Left lung (tissue), 4 donors: ENCODE measurements at regions not wholly inside any gene's neighbourhood (a gene's known extent, or its start where the extent isn't known, plus 50 kb on each side); places are given as distances from the start of the nearest gene placed in this dataset.

Experiments
- ATAC-seq: fragments of 200-7000 bp; cut with Tn5 transposase; one replicate; pipeline ENCODE4 v1.9.1; 2020; ENCODE audit warnings: moderate library complexity
- DNase-seq, 4 donors: peaks; one replicate each; pipeline ENCODE4 v3.0.0-alpha.2; 2013 to 2020
- H3K27ac ChIP-seq, 2 donors: fragments of 200-600 bp; sonication (generic) in 1 of 2; one replicate each; pipeline versions ENCODE4 v1.5.0 to v1.8.0; 2020 to 2021
- H3K27me3 ChIP-seq, 2 donors: fragments of 200-600 bp; sonication (generic) in 1 of 2; one replicate each; pipeline versions ENCODE4 v1.5.0 to v1.8.0; 2020 to 2021
- H3K36me3 ChIP-seq, 2 donors: fragments of 200-600 bp; sonication (generic) in 1 of 2; one replicate each; pipeline versions ENCODE4 v1.5.0 to v1.8.0; 2020 to 2021
- H3K4me1 ChIP-seq, 2 donors: fragments of 200-600 bp; one replicate each; pipeline ENCODE4 v1.8.0; 2021
- H3K4me3 ChIP-seq, 2 donors: fragments of 200-600 bp; sonication (generic) in 1 of 2; one replicate each; pipeline versions ENCODE4 v1.5.0 to v1.8.0; 2020 to 2021; ENCODE audit warnings: mild to moderate bottlenecking in 1 of 2
- H3K9me3 ChIP-seq, 2 donors: fragments of 200-600 bp; sonication (generic) in 1 of 2; one replicate each; pipeline versions ENCODE4 v1.5.0 to v1.8.0; 2020 to 2021
- CTCF ChIP-seq, 2 donors: fragments of 200-600 bp; sonication (generic) in 1 of 2; IDR thresholded peaks; one replicate each; pipeline versions ENCODE4 v1.5.0 to v1.8.0; 2021; ENCODE audit warnings: antibody characterized with exemption in 2 of 2
- intact Hi-C, 2 donors: fragments of 100-400 bp; cut with DNase I; formaldehyde crosslinking; loops; one replicate each; pipeline versions ENCODE4 v1.11.2 to v1.14.2; 2022
- donor health status: DM: no; HTN: yes; CAD: no.
- donor health status: DM: no; HTN: no; CAD: no.

- Histone ChIP-seq H3K27me3 (no peaks in the 10 kb centered on the region), H3K4me1 (no peaks in the 10 kb centered on the region), H3K9me3 (no peaks in the 10 kb centered on the region), H3K27ac (no peak overlapping the region), H3K4me3 (no peak overlapping the region), H3K36me3 (no peaks in the 10 kb centered on the region)
- no peak for TF ChIP-seq CTCF (IDR thresholded peaks at IDR 0.05)
- ATAC-seq (no peak), DNase-seq (no peak)
- intact Hi-C loops = no loop called here
Observed at GRCh38 chr6:141451511-141452353, 681.0 kb upstream of the GJE1 start.

DNA sequence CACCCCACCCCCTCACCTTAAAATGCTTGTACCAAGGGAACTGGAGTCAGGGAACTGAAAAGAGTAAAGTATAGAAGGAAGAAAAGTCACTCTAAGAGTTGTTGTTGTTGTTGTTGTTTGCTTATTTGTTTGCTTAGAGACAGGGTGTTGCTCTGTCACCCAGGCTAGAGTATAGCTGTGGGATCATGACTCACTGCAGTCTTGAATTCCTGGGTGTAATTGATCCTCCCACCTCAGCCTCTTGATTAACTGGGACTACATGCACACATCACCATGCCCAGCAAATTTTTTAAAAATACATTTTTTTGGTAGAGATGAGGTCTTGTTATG lies 681.6 kb upstream of the GJE1 start:
- no peak for TF ChIP-seq CTCF (IDR thresholded peaks at IDR 0.05)
- no peak for ATAC-seq
- H3K36me3 ChIP-seq = no peaks in the 10 kb centered on the region
- H3K27ac ChIP-seq = no peak overlapping the region
- DNase-seq = no peak
- intact Hi-C loops = no loop called here
- H3K4me3 ChIP-seq = no peak overlapping the region
- no peaks in the 10 kb centered on the region for H3K27me3 ChIP-seq
- no peaks in the 10 kb centered on the region for H3K9me3 ChIP-seq
- no peaks in the 10 kb centered on the region for H3K4me1 ChIP-seq

DNA sequence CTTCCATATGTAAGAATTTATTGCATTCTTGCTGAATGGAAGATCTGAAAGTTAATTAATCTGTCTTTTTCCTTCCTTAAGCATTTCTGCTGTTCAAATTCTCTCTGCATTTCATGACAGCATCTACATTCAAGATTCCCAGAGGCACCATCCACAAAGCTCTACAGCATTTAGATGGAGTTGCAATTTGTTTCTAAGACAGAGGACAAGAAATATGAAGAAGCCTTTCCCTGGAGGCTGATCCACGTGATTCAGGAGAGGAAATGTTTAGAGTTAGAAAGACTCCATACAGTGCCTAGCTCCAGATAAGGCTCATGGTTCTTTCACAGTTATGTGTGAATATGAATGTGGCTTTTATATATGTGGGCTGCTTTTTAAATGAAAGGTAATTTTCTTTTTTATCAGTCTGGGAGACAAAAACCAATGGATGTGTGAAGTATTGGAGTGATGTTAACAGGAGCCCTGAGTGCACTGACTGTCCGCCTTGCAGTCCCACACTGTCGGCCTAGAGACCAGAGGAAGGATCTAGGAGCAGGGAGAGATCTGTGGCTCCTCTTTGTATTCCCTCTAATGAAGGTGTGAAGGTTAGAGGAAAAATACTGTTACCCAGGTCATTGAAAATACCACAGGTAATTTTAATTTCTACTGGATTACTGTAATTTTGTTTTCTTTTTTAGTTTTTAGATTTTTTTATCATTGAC lies 686.6 kb upstream of the GJE1 start:
- Histone ChIP-seq H3K4me3 (no peak overlapping the region), H3K27me3 (no peaks in the 10 kb centered on the region), H3K4me1 (no peaks in the 10 kb centered on the region), H3K36me3 (no peaks in the 10 kb centered on the region), H3K9me3 (no peaks in the 10 kb centered on the region), H3K27ac (no peak overlapping the region)
- ATAC-seq (no peak), DNase-seq (no peak)
- TF ChIP-seq CTCF (IDR thresholded peaks at IDR 0.05) = no peak
- intact Hi-C loops = no loop called here

DNA sequence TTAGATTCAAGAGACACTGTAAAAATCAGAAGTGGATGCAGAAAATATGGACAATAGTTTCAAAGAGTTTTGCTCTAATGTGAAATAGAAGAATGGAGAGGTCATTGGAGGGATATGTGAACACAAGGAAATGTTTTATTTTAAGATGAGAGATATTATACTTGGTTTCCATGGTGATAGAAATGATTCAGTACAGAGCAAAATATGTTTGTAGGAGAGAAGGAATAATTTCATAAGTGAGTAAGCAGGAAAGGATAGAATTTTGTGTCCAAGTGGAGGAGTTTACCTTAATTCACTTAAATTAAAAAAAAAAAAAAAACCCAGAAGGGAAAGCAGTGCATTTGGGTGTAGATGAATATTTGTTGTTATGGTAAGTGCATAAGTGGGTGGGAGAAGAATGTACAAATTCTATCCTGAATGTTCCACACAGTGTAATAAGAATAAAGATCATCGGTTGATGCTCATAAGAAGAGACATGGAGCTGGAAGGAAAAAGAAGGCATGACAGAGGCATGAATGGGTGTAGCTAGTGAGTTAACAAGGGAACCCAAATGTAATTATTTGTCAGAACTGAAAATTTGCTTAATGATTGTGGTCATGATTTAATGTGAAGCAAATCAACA lies 688.9 kb upstream of the GJE1 start:
- ATAC-seq = no peak
- TF ChIP-seq CTCF (IDR thresholded peaks at IDR 0.05) = no peak

DNA sequence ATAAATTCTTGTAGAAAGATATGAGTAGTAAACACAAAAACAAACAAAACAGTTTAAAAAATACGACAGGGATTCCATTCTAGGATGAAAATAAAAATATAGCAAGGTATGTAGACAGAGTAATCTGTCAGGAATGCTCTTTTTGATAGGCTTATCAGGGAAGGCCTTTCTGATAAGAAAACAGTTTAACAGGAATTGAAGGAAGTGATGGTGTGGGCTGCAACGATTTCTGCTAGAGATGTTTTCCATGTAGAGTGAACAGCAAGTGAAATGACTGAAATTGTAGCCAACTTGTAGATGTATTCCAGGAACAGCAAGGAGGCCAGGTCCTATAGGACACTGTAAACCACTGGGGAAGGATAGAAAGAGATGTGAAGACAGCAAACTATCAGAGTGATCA lies 689.7 kb upstream of the GJE1 start:
- H3K9me3 ChIP-seq = peaks cover 0 to 9% of the 10 kb centered on the region in 2 donors
- no peak for ATAC-seq
- no peak for DNase-seq
- intact Hi-C loops = no loop called here
- TF ChIP-seq CTCF (IDR thresholded peaks at IDR 0.05) = no peak
- H3K36me3 ChIP-seq = no peaks in the 10 kb centered on the region
- H3K4me1 ChIP-seq = no peaks in the 10 kb centered on the region
- no peak overlapping the region for H3K4me3 ChIP-seq
- no peak overlapping the region for H3K27ac ChIP-seq
- no peaks in the 10 kb centered on the region for H3K27me3 ChIP-seq

More for the DNA sequence above, 688.9 kb upstream of the GJE1 start:
- intact Hi-C loops = no loop called here
- Histone ChIP-seq H3K9me3 (peaks cover 0 to 5% of the 10 kb centered on the region in 2 donors), H3K27ac (no peak overlapping the region), H3K27me3 (no peaks in the 10 kb centered on the region), H3K4me1 (no peaks in the 10 kb centered on the region), H3K4me3 (no peak overlapping the region), H3K36me3 (no peaks in the 10 kb centered on the region)
- no peak for DNase-seq
